ENCODE measurements at regions not wholly inside any gene's neighbourhood (a gene's known extent, or its start where the extent isn't known, plus 50 kb on each side); places are given as distances from the start of the nearest gene placed in this dataset.

- H3K4me1 ChIP-seq, result no peaks in the 10 kb centered on the region
- no peak for ATAC-seq
- TF ChIP-seq EP300 (IDR thresholded peaks at IDR 0.05) (no peak), POLR2A (IDR thresholded peaks at IDR 0.05) (no peak), POLR2AphosphoS5 (IDR thresholded peaks at IDR 0.05) (no peak)
- TF ChIP-seq, protein P1, sequence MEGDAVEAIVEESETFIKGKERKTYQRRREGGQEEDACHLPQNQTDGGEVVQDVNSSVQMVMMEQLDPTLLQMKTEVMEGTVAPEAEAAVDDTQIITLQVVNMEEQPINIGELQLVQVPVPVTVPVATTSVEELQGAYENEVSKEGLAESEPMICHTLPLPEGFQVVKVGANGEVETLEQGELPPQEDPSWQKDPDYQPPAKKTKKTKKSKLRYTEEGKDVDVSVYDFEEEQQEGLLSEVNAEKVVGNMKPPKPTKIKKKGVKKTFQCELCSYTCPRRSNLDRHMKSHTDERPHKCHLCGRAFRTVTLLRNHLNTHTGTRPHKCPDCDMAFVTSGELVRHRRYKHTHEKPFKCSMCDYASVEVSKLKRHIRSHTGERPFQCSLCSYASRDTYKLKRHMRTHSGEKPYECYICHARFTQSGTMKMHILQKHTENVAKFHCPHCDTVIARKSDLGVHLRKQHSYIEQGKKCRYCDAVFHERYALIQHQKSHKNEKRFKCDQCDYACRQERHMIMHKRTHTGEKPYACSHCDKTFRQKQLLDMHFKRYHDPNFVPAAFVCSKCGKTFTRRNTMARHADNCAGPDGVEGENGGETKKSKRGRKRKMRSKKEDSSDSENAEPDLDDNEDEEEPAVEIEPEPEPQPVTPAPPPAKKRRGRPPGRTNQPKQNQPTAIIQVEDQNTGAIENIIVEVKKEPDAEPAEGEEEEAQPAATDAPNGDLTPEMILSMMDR (IDR thresholded peaks at IDR 0.05), result no peak
- H3K27ac ChIP-seq, result no peak overlapping the region
- H3K4me3 ChIP-seq, result no peak overlapping the region
- no peaks in the 10 kb centered on the region for H3K36me3 ChIP-seq
- no peaks in the 10 kb centered on the region for H3K9me3 ChIP-seq
- no peaks in the 10 kb centered on the region for H3K27me3 ChIP-seq
- 86 to 87% methylated on average over 4 to 7 of the region's 7 CpGs for WGBS, 2 donors (ENCODE audit: low coverage in 1 of 2)
These were observed 60.0 kb upstream of the STT3B start for GRCh38 chr3:31472479-31473390.

DNA sequence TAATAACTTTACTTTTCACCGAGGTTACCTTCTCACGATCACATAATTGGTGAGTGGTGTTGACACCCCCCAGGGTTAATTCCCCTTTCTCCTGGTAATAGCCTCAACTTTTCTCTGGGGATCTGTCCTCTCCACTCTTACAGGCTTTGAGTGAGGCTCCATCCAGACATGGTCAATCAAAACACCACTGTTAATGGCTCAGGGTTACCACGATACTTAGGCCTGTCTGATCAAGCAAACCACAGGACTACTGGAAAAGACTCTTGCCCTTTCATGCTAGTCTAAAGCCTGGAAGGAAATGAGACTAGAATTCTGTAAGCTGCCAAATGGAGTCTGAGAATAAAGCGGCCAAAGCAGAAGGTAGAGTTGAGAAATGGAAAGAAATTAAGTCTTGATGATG, 56.5 kb upstream of the STT3B start:
- 91 to 95% methylated on average over 3 to 4 of the region's 4 CpGs for WGBS, 2 donors (ENCODE audit: low coverage in 1 of 2)
- H3K27me3 ChIP-seq, result no peaks in the 10 kb centered on the region
- H3K9me3 ChIP-seq, result no peaks in the 10 kb centered on the region
- H3K36me3 ChIP-seq, result no peaks in the 10 kb centered on the region
- no peak overlapping the region for H3K27ac ChIP-seq
- no peak for ATAC-seq
- no peak for TF ChIP-seq POLR2A (IDR thresholded peaks at IDR 0.05)
- no peak for TF ChIP-seq EP300 (IDR thresholded peaks at IDR 0.05)
- TF ChIP-seq, protein P1 (IDR thresholded peaks at IDR 0.05), result no peak
- no peak for TF ChIP-seq POLR2AphosphoS5 (IDR thresholded peaks at IDR 0.05)
- H3K4me3 ChIP-seq, result no peak overlapping the region
- H3K4me1 ChIP-seq, result no peaks in the 10 kb centered on the region

- Histone ChIP-seq H3K9me3 (no peaks in the 10 kb centered on the region), H3K27ac (no peak overlapping the region), H3K36me3 (no peaks in the 10 kb centered on the region), H3K27me3 (no peaks in the 10 kb centered on the region), H3K4me1 (no peaks in the 10 kb centered on the region), H3K4me3 (no peak overlapping the region)
- ATAC-seq, result no peak
- WGBS, 2 donors (ENCODE audit: low coverage in 1 of 2), result 90 to 100% methylated on average over 1 of the region's 1 CpG
- TF ChIP-seq, protein P1 (IDR thresholded peaks at IDR 0.05), result no peak
- no peak for TF ChIP-seq POLR2A (IDR thresholded peaks at IDR 0.05)
- no peak for TF ChIP-seq POLR2AphosphoS5 (IDR thresholded peaks at IDR 0.05)
- no peak for TF ChIP-seq EP300 (IDR thresholded peaks at IDR 0.05)
These were observed 53.3 kb upstream of the STT3B start for GRCh38 chr3:31479431-31479830.

DNA sequence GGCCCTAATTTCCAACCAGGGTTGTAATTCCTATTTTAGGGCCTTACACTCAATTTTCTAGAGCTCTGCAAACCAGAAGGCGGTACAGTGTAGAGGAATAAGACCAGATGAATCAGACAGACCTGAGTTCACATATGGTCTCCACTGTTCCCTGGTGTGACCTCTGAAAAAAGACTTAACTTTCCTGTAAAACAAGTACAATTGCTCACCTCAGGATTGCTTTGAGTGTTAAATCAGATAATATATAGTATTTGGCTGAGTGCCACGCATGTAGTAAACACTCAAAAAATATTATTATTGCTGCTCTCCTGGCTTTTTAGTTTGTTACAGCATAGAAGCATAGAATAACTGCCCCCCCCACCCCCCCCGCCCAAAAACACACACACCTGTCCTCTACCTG, 51.0 kb upstream of the STT3B start:
- no peaks in the 10 kb centered on the region for H3K27me3 ChIP-seq
- no peak overlapping the region for H3K27ac ChIP-seq
- WGBS, 2 donors (ENCODE audit: low coverage in 1 of 2), result 74 to 96% methylated on average over 3 of the region's 3 CpGs
- TF ChIP-seq POLR2AphosphoS5 (IDR thresholded peaks at IDR 0.05) (no peak), EP300 (IDR thresholded peaks at IDR 0.05) (no peak)
- TF ChIP-seq, protein P1 (IDR thresholded peaks at IDR 0.05), result no peak
- no peaks in the 10 kb centered on the region for H3K4me1 ChIP-seq
- H3K9me3 ChIP-seq, result no peaks in the 10 kb centered on the region
- H3K36me3 ChIP-seq, result no peaks in the 10 kb centered on the region
- no peak overlapping the region for H3K4me3 ChIP-seq
- ATAC-seq, result no peak
